SKM-1 (cell line): ENCODE measurements at regions not wholly inside any gene's neighbourhood (a gene's known extent, or its start where the extent isn't known, plus 50 kb on each side); places are given as distances from the start of the nearest gene placed in this dataset.

Experiments used
- DNase-seq: peaks from one replicate; lab custom pipeline; 2025; ENCODE audit not compliant: unreplicated experiment; lab: John Stamatoyannopoulos, UW

DNA sequence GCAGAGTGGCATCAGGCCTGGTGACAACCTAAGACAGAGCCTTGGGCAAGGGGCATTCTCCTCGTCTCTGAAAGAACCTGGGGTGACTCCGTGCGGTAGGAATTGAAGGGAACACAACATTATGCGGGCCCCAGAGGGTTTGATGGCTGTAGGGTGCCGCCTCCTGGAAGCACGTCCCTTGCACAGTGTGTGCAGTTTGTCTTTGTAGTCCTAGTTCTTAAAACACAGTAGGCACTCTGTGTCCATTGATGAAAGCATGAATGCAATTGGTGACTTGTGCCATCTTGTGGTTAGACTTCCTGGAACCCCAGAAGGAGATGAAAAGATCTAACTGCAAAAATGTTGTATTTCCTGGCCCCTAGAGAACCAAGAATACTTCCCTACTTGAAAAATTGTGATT is 279.8 kb downstream of the UTP18 start:
- DNase-seq, result no peak

DNA sequence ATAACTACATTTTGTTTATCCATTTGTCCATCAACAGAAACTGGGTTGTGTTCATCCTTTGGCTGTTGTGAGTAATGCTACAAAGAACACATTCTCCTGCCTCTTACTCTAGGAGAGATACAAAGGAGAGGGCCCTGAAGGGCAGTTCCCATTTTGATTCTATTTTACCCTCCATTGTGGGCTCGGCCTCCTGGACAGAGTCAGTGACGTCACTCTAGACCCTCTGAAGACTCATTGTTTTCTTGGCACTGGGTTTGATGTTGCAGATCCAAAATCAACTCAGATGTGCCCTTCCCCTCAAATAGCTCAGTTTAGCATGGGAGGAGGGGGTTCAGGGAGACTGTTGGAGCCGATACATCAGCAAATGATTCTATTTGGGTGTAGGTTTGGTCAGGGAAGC is 280.9 kb downstream of the UTP18 start:
- no peak for DNase-seq

DNA sequence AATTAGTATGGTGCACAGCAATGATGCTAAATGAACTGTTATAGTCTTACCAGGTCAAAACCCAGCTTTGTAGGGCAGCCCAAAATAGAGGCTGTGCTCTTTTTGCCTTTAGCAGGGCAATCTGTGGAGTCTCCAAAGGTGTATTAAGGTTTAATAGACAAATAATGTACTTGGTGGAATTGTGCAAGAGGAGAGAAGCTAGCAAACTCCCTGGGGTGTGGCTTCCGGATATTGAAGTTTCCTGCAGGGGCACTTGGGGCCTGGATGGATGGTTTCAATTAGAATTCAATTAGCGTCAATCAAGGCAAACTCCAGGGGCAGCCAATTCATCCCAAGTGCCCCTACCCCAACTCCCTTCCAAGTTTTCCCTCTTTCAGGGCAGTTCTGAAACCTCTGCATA is 285.8 kb downstream of the UTP18 start:
- no peak for DNase-seq

DNA sequence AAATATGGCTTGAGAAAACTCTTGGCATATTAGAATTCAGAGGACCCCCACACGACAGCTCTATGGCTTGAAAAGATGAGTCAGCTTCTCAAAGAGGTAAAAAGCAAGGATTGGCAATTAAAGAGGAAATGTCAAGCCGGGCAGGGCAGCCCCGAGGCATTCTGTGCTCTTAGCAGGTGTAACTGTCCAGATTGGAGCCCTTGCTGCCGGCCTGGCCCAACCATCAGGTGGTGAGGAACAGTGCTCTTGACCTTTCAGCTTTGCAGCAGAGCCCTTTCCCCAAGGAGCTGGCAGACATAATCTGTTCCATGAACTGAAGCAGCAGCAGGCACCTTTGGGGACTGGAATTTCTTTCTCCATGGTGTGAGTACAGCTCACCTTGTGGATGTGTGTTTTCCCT is 287.8 kb downstream of the UTP18 start:
- DNase-seq, result no peak

DNA sequence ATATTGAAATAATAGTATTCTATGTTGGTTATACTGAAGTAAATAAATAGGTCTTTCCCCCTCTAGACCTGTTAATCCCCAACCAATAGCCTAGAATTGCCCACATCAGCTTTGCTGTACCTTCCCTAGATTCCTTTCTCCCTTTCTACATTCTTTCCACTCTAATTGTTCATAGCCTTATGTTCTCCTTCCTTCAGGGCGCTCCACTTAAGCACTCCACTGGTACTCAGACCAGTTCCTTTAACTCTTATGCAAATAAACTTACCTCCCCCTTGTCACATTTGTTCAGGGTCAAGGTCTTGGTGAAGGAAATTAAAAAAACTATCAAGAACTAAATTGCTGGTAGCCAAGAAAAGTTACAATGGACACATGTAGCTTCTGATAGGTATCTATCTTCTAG is 294.8 kb downstream of the UTP18 start:
- no peak for DNase-seq

DNA sequence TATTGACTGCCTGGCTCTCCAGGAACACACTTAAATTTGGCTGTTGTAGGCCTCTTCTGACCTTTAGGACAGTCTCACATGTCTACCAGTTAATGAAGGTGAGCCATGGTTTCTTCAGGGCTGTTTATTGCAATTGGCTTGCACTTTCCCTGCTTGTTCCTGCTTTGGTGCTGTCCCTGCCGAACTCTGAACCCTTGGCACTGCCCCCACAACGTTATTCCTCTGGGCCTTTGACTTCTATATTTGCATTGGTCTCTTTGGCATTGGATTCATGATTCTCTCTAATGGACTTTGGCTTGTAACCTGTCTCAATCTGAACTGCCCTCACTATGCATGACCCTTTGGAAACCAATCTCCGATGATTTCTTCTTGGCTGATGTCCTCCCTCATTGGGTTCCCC is 299.4 kb downstream of the UTP18 start:
- no peak for DNase-seq

DNA sequence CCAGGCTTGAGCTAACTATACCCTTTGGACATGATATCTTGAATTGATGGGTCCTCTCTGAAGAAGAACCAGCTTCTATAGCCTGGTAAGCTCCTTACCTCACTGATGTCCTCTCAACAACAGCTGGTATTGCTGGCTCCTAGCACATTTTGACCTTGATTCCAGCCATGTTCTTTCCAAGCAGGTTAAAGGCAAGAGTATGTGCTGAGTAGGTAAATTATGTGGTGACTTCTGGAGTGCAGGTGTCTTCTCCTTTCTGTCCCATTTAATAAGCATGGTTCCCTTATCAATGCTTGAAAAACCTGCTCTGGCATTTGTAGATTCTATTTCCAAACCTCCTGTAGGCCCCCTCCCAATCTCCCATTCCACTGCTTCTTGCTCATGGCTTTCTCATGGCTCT is 300.1 kb downstream of the UTP18 start:
- no peak for DNase-seq

DNA sequence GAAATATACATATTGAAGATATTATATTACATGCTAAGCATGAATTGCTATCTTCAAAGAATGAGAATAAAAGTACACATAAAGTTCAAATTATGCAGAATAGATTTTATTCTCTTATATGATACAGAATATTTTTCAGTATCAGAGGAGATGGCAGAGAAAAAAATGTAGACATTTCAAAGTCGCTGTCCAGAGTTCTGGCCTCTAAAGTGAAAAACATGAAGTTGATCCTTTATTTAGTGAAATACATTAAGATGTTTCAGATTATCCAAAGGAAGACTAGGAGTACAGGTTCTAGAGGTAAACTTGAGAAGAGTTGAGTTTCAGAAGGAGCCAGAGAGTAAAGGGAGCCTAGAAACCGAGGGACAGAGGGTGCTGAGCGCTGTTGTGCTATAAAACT is 303.6 kb downstream of the UTP18 start:
- no peak for DNase-seq

DNA sequence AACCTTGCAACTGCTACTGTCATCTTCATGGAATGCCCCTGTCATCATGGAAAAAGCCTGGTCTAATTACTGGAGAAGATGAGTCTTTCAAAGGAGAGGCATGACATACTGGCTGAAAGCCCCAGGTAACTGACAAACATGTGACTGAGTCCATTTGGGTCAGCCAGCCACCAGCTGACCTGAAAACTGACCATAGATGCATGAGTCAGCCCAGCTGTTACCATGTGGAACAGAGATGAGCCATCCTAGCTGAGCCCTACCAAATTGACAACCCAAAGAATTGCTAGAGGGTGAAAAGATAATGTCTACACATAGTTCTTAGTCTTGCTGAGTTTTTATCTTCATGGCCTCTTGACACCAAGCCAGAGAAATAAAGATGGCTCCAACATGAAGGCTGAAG is 311.8 kb downstream of the UTP18 start:
- no peak for DNase-seq
